H1 (cell line): ENCODE measurements at regions not wholly inside any gene's neighbourhood (a gene's known extent, or its start where the extent isn't known, plus 50 kb on each side); places are given as distances from the start of the nearest gene placed in this dataset.

ENCODE experiments used
- ATF3 ChIP-seq: IDR thresholded peaks from 2 replicates; pipeline ENCODE4 v1.6.1; 2011; ENCODE audit warnings: low read depth, mild to moderate bottlenecking, low read length; ENCODE audit not compliant: insufficient read depth
- EGR1 ChIP-seq: IDR thresholded peaks from 2 replicates; pipeline ENCODE4 v1.6.1; 2011; ENCODE audit warnings: low read depth, low read length, borderline replicate concordance
- EZH2 ChIP-seq: fragments of 200-600 bp; sonication (generic); IDR thresholded peaks from 2 replicates; pipeline ENCODE4 v1.7.1; 2012; ENCODE audit warnings: low read depth, mild to moderate bottlenecking, moderate library complexity, low read length, inconsistent platforms; ENCODE audit not compliant: severe bottlenecking
- MAFK ChIP-seq: IDR thresholded peaks from 2 replicates; pipeline ENCODE4 v1.6.1; 2012; ENCODE audit warnings: low read depth, mild to moderate bottlenecking, improper control_type of control experiment, low read length

- no peak for TF ChIP-seq EGR1
- TF ChIP-seq EZH2 = no peak
- no peak for TF ChIP-seq MAFK
- no peak for TF ChIP-seq ATF3
Measured at GRCh38 chr5:143898381-143898780, 86.4 kb downstream of the HMHB1 start.
